NOMO-1 treated with DMSO at 0.1 percent for 48 hours (cell line): ENCODE measurements at regions not wholly inside any gene's neighbourhood (a gene's known extent, or its start where the extent isn't known, plus 50 kb on each side); places are given as distances from the start of the nearest gene placed in this dataset.
A peak's percentile ranks its signal among the peaks of the same experiment; 100 is the strongest.

Experiments
- DNase-seq: peaks from one replicate; lab custom pipeline; 2025; ENCODE audit not compliant: unreplicated experiment; lab: John Stamatoyannopoulos, UW

GRCh38 chr20:58111310-58112016, 117.0 kb downstream of the ANKRD60 start:
- no peak for DNase-seq

GRCh38 chr20:58109918-58110635, 118.4 kb downstream of the ANKRD60 start:
- peak; percentile 15 for DNase-seq

- no peak for DNase-seq
Observed at GRCh38 chr20:58109126-58109880, 119.2 kb downstream of the ANKRD60 start.

GRCh38 chr20:58107533-58107932, 120.9 kb downstream of the ANKRD60 start:
- DNase-seq = no peak

- DNase-seq = no peak
Observed at GRCh38 chr20:58106143-58106750, 122.2 kb downstream of the ANKRD60 start.

- DNase-seq = no peak
Observed at GRCh38 chr20:58103961-58104360, 124.5 kb downstream of the ANKRD60 start.

GRCh38 chr20:58103517-58103904, 124.9 kb downstream of the ANKRD60 start:
- DNase-seq = no peak

GRCh38 chr20:58102744-58103516, 125.5 kb downstream of the ANKRD60 start:
- DNase-seq = no peak

- no peak for DNase-seq
Observed at GRCh38 chr20:58102261-58102660, 126.2 kb downstream of the ANKRD60 start.

- no peak for DNase-seq
Observed at GRCh38 chr20:58100731-58101356, 127.6 kb downstream of the ANKRD60 start.

- no peak for DNase-seq
Observed at GRCh38 chr20:58099956-58100730, 128.3 kb downstream of the ANKRD60 start.

GRCh38 chr20:58099291-58099935, 129.0 kb downstream of the ANKRD60 start:
- DNase-seq = no peak

- no peak for DNase-seq
Observed at GRCh38 chr20:58098571-58098970, 129.9 kb downstream of the ANKRD60 start.

- DNase-seq = no peak
Observed at GRCh38 chr20:58097943-58098342, 130.5 kb downstream of the ANKRD60 start.

GRCh38 chr20:58097429-58097828, 131.0 kb downstream of the ANKRD60 start:
- no peak for DNase-seq

- DNase-seq = no peak
Observed at GRCh38 chr20:58096880-58097423, 131.5 kb downstream of the ANKRD60 start.

- no peak for DNase-seq
Observed at GRCh38 chr20:58094698-58095097, 133.8 kb downstream of the ANKRD60 start.

- no peak for DNase-seq
Observed at GRCh38 chr20:58094160-58094559, 134.3 kb downstream of the ANKRD60 start.

- no peak for DNase-seq
Observed at GRCh38 chr20:58092871-58093270, 135.6 kb downstream of the ANKRD60 start.
